HUES64 (cell line): ENCODE measurements at regions not wholly inside any gene's neighbourhood (a gene's known extent, or its start where the extent isn't known, plus 50 kb on each side); places are given as distances from the start of the nearest gene placed in this dataset.
"Not testable (repeated sequence)": the region's sequence is repeated elsewhere in the genome, so short reads cannot be mapped to it uniquely, and the experiment has no call there.

ENCODE experiments used
- H3K27ac ChIP-seq: 2 replicates; pipeline ENCODE4 v1.7.0; 2013; ENCODE audit warnings: low read depth, low read length, inconsistent platforms
- H3K27me3 ChIP-seq: 2 replicates; pipeline ENCODE4 v1.6.1; 2013; ENCODE audit warnings: mild to moderate bottlenecking, low read length; ENCODE audit not compliant: insufficient read depth
- H3K36me3 ChIP-seq: 2 replicates; pipeline ENCODE4 v1.6.1; 2013; ENCODE audit warnings: mild to moderate bottlenecking, low read length; ENCODE audit not compliant: insufficient read depth
- H3K4me1 ChIP-seq: 2 replicates; pipeline ENCODE4 v1.6.1; 2013; ENCODE audit warnings: mild to moderate bottlenecking, low read length, moderate library complexity; ENCODE audit not compliant: insufficient read depth
- H3K4me3 ChIP-seq: 2 replicates; pipeline ENCODE4 v1.5.1; 2013; ENCODE audit warnings: mild to moderate bottlenecking, low read length, moderate library complexity
- H3K9ac ChIP-seq: 2 replicates; pipeline ENCODE4 v1.6.1; 2013; ENCODE audit warnings: mild to moderate bottlenecking, low read depth, low read length
- H3K9me3 ChIP-seq: 2 replicates; pipeline ENCODE4 v1.6.1; 2013; ENCODE audit warnings: low read depth, low read length; ENCODE audit not compliant: insufficient read depth
- WGBS: fragments of 150-250, 120-280 bp; methylation state at CpG from one replicate; pipeline ENCODE4 v1.1.7; 2013; ENCODE audit warnings: missing lambda C conversion rate; 5-methylcytosine and 5-hydroxymethylcytosine counted together

- Histone ChIP-seq H3K4me1 (no peaks in the 10 kb centered on the region; the same call in 1 of the 2 replicates), H3K27ac (no peak overlapping the region), H3K9ac (no peak overlapping the region), H3K9me3 (no peaks in the 10 kb centered on the region), H3K4me3 (no peak overlapping the region), H3K27me3 (no peaks in the 10 kb centered on the region), H3K36me3 (no peaks in the 10 kb centered on the region)
- WGBS, result 69% methylated on average over 3 of the region's 4 CpGs
Observed at GRCh38 chr5:23727271-23727670, 219.9 kb downstream of the PRDM9 start.

- 88% methylated on average over 2 of the region's 2 CpGs for WGBS
Observed at GRCh38 chr5:23730023-23730422, 222.6 kb downstream of the PRDM9 start.

GRCh38 chr5:23740029-23740428, 232.6 kb downstream of the PRDM9 start:
- 92% methylated on average over 4 of the region's 4 CpGs for WGBS
- no peaks in the 10 kb centered on the region for H3K36me3 ChIP-seq
- H3K4me3 ChIP-seq, result no peak overlapping the region
- no peak overlapping the region for H3K9ac ChIP-seq
- H3K27me3 ChIP-seq, result no peaks in the 10 kb centered on the region
- H3K4me1 ChIP-seq, result no peaks in the 10 kb centered on the region
- no peak overlapping the region for H3K27ac ChIP-seq
- no peaks in the 10 kb centered on the region for H3K9me3 ChIP-seq

More at GRCh38 chr5:23730023-23730422, 222.6 kb downstream of the PRDM9 start:
- H3K4me3 ChIP-seq, result no peak overlapping the region
- H3K4me1 ChIP-seq, result no peaks in the 10 kb centered on the region; the same call in 1 of the 2 replicates
- no peaks in the 10 kb centered on the region for H3K9me3 ChIP-seq
- H3K9ac ChIP-seq, result no peak overlapping the region
- H3K27me3 ChIP-seq, result no peaks in the 10 kb centered on the region
- no peak overlapping the region for H3K27ac ChIP-seq
- H3K36me3 ChIP-seq, result no peaks in the 10 kb centered on the region

DNA sequence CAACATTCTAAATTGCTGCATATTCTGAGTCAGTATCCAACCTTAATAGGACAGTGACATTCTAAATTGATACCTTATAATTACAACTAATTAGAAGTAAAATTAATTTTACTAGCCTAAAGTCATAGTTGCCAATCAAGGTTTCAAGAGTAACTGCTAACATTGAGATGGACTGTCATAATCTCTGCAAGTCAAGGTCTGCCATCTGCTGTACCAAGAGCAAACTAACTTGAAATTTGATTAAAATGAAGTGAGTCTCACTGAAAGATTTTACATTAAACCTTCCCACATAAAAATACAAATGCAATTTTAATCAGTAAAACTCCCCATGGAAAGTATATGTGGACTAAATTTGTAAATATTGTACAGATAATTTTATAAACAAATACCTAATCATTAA, 235.3 kb downstream of the PRDM9 start:
- no peaks in the 10 kb centered on the region for H3K4me1 ChIP-seq
- no peaks in the 10 kb centered on the region for H3K9me3 ChIP-seq
- no peaks in the 10 kb centered on the region for H3K36me3 ChIP-seq
- no peak overlapping the region for H3K9ac ChIP-seq
- no peak overlapping the region for H3K27ac ChIP-seq
- H3K27me3 ChIP-seq, result no peaks in the 10 kb centered on the region
- no peak overlapping the region for H3K4me3 ChIP-seq

DNA sequence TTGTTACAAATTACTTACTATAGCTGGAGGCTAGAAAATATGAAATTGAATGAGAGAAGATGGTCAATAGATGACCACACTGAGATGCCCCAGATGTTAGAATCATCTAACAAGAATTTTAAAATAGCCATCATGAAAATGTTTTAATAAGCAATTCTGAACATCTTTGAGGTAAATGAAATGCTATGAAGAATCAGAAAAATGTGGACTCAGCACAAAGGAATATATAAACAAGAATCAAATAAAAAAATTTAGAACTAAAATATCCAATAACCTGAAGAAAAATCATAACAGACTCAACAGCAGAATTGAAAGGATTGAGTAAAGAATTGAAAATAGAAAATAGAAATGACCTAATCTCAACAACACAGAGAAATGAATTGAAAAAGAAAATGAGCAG, 248.5 kb downstream of the PRDM9 start:
- H3K4me1 ChIP-seq, result no peaks in the 10 kb centered on the region
- H3K27ac ChIP-seq, result no peak overlapping the region
- no peaks in the 10 kb centered on the region for H3K36me3 ChIP-seq
- H3K9ac ChIP-seq, result no peak overlapping the region
- no peaks in the 10 kb centered on the region for H3K27me3 ChIP-seq
- peaks cover 4% of the 10 kb centered on the region for H3K9me3 ChIP-seq
- H3K4me3 ChIP-seq, result no peak overlapping the region

DNA sequence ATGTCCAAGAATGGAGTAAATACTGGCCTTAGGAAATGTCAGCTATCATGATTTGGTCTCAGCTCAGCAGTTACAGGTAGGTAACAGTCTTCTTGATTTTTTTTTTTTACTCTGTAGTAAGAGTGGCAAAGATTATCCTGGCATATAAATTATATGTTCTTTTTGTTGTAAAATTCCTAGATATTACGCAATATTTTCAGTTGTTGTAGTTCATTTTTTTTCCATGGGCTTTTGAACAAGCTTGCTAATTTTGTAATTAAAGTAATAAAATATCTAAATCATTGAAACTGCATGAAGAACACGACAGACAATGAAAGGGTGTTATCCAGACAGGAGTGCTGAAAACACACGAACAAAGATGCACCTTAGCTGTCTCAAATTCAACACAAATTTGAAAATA, 249.4 kb downstream of the PRDM9 start:
- WGBS, result 94% methylated on average over 2 of the region's 3 CpGs
- no peaks in the 10 kb centered on the region for H3K36me3 ChIP-seq
- H3K27ac ChIP-seq, result no peak overlapping the region
- no peak overlapping the region for H3K9ac ChIP-seq
- no peaks in the 10 kb centered on the region for H3K9me3 ChIP-seq
- H3K4me1 ChIP-seq, result no peaks in the 10 kb centered on the region
- no peaks in the 10 kb centered on the region for H3K27me3 ChIP-seq
- no peak overlapping the region for H3K4me3 ChIP-seq

DNA sequence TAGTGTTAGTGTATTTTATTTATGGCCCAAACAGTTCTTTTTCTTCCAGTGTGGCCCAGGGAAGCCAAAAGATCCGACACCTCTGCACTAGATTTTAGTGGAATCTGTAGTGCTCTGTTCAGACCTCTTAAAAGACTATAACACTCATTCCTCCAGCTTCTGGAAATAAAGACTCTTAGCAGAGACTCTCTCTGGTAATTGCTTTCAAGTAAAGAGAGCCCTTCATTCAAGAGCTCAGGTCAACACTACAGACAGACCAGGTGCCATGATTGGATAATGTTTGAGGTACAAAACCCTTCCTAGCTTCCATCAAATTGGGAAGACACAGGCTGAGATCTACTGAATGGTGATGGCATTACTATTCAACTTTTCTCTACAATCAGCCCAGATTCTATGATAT, 255.8 kb downstream of the PRDM9 start:
- Histone ChIP-seq H3K27me3 (no peaks in the 10 kb centered on the region), H3K27ac (no peak overlapping the region), H3K36me3 (no peaks in the 10 kb centered on the region), H3K4me3 (no peak overlapping the region), H3K9me3 (no peaks in the 10 kb centered on the region), H3K9ac (no peak overlapping the region), H3K4me1 (no peaks in the 10 kb centered on the region)
- 100% methylated on average over 1 of the region's 1 CpG for WGBS

DNA sequence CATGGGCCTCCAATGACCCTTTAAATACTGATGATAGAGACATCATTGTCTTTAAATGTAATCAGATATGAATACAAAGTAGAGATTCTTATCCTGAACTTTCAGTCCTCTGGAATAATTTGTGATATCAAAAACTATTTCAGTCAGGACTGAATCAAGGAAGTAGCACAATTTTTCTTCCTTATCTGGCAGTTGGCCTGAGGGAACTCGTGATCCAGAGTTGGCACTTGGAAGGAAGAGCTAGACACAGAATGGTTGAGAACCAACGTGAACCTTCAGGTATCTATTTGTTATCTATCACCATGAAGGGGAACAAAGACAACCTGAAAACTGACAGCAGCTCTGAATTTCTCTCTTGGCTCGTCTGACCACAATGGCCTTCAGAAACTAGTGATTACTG, 269.3 kb downstream of the PRDM9 start:
- Histone ChIP-seq H3K4me1 (no peaks in the 10 kb centered on the region), H3K9ac (no peak overlapping the region), H3K9me3 (no peaks in the 10 kb centered on the region), H3K27ac (no peak overlapping the region), H3K36me3 (no peaks in the 10 kb centered on the region), H3K27me3 (no peaks in the 10 kb centered on the region), H3K4me3 (no peak overlapping the region)
- 89% methylated on average over 3 of the region's 3 CpGs for WGBS

DNA sequence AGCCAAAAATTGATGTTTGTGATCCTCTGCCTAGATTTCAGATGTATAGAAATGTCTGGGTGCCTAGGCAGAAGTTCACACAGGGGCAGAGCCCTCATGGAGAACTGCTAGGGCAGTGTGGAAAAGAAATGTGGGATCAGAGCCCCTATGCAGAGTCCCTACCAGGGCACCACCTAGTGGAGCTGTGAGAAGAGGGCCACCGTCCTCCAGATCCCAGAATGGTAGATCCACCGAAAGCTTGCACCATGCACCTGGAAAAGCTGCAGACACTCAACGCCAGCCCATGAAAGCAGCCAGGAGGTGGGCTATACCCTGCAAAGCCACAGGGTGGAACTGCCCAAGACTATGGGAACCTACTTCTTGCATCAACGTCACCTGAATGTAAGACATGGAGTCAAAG, 292.9 kb downstream of the PRDM9 start:
- H3K27me3 ChIP-seq, H3K4me1 ChIP-seq, H3K36me3 ChIP-seq, H3K4me3 ChIP-seq, H3K9ac ChIP-seq, H3K9me3 ChIP-seq, H3K27ac ChIP-seq: not testable (repeated sequence)
- 95% methylated on average over 4 of the region's 4 CpGs for WGBS

DNA sequence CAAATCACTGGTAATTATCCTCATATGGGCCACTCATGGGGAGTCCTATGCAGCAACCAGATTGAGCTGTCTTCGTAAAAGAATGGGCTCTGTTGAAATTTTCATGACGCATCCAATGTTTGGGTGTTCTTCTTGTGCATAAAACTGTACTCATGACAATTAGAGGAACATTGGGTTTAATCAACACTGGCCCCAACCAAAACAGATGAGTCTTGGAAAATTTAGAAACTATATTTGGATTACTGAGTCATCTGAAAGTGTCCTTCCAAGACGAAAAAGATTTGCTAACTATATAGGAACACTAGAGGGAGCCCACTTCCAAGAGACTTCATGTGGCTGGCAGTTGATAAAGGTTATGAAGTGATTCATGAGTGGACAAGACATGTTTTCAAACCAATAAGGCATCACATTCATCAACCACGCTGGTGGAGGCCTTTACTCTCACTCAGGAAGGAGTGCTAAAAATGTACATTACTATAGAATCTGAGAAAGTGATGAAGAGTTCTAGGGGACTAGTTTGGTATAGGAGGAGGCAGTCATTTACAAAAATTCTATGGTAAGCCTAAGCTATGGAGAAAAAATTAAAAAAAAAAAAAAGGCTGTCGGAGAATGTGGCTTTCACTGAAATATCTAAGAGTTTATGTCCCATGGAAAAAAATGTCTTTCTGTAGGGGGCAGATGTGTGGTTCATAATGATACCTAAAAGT, 313.5 kb downstream of the PRDM9 start:
- Histone ChIP-seq H3K27me3 (no peaks in the 10 kb centered on the region), H3K4me3 (no peak overlapping the region), H3K9ac (no peak overlapping the region), H3K4me1 (no peaks in the 10 kb centered on the region), H3K27ac (no peak overlapping the region), H3K9me3 (no peaks in the 10 kb centered on the region), H3K36me3 (no peaks in the 10 kb centered on the region)
- 69% methylated on average over 4 of the region's 5 CpGs for WGBS

GRCh38 chr5:23823521-23823920, 316.1 kb downstream of the PRDM9 start:
- 97% methylated on average over 8 of the region's 8 CpGs for WGBS
- Histone ChIP-seq H3K36me3 (no peaks in the 10 kb centered on the region), H3K27me3 (no peaks in the 10 kb centered on the region), H3K9ac (no peak overlapping the region), H3K4me3 (no peak overlapping the region), H3K9me3 (no peaks in the 10 kb centered on the region), H3K4me1 (no peaks in the 10 kb centered on the region), H3K27ac (no peak overlapping the region)

DNA sequence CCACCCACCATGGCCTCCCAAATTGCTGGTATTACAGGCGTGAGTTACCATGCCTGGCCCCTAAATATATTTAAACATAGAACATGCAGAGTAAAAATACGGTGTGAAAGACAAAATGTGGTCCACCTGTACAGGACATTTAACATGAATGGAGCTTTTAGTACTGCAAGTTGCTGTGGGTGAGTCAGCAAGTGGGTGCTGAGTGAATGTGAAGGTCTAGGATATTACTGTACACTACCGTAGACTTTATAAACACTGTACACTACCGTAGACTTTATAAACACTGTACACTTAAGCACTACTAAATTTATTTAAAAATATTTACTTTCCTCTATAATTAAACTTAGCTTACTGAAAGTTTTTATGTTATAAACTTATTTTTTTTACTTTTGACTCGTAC, 317.8 kb downstream of the PRDM9 start:
- Histone ChIP-seq H3K36me3 (no peaks in the 10 kb centered on the region), H3K4me3 (no peak overlapping the region), H3K9ac (no peak overlapping the region), H3K27me3 (no peaks in the 10 kb centered on the region), H3K9me3 (no peaks in the 10 kb centered on the region), H3K27ac (no peak overlapping the region), H3K4me1 (no peaks in the 10 kb centered on the region)
- 100% methylated on average over 2 of the region's 5 CpGs for WGBS
